ENCODE measurements at regions not wholly inside any gene's neighbourhood (a gene's known extent, or its start where the extent isn't known, plus 50 kb on each side); places are given as distances from the start of the nearest gene placed in this dataset.

GRCh38 chr2:5842326-5842725 is 150.1 kb downstream of the SOX11 start:
- DNase-seq (ENCODE audit: low spot score), result no peak

- no peak for DNase-seq (ENCODE audit: low spot score)
These were observed 153.7 kb downstream of the SOX11 start for GRCh38 chr2:5845798-5846330.

- no peak for DNase-seq (ENCODE audit: low spot score)
These were observed 154.7 kb downstream of the SOX11 start for GRCh38 chr2:5846881-5847280.

- no peak for DNase-seq (ENCODE audit: low spot score)
These were observed 157.4 kb downstream of the SOX11 start for GRCh38 chr2:5849562-5849961.

- no peak for DNase-seq (ENCODE audit: low spot score)
These were observed 159.2 kb downstream of the SOX11 start for GRCh38 chr2:5851410-5851809.

- DNase-seq (ENCODE audit: low spot score), result no peak
These were observed 162.6 kb downstream of the SOX11 start for GRCh38 chr2:5854797-5855196.

- no peak for DNase-seq (ENCODE audit: low spot score)
These were observed 174.9 kb downstream of the SOX11 start for GRCh38 chr2:5867056-5867455.

- no peak for DNase-seq (ENCODE audit: low spot score)
These were observed 176.7 kb downstream of the SOX11 start for GRCh38 chr2:5868931-5869330.

GRCh38 chr2:5869936-5870335 is 177.8 kb downstream of the SOX11 start:
- DNase-seq (ENCODE audit: low spot score), result no peak

- no peak for DNase-seq (ENCODE audit: low spot score)
These were observed 185.2 kb downstream of the SOX11 start for GRCh38 chr2:5877360-5877759.

GRCh38 chr2:5885451-5886173 is 193.4 kb downstream of the SOX11 start:
- DNase-seq (ENCODE audit: low spot score), result no peak

- no peak for DNase-seq (ENCODE audit: low spot score)
These were observed 194.3 kb downstream of the SOX11 start for GRCh38 chr2:5886462-5886861.

GRCh38 chr2:5888126-5888525 is 195.9 kb downstream of the SOX11 start:
- no peak for DNase-seq (ENCODE audit: low spot score)

GRCh38 chr2:5889519-5889918 is 197.3 kb downstream of the SOX11 start:
- no peak for DNase-seq (ENCODE audit: low spot score)

GRCh38 chr2:5894355-5894754 is 202.2 kb downstream of the SOX11 start:
- DNase-seq (ENCODE audit: low spot score), result no peak

GRCh38 chr2:5895284-5895683 is 203.1 kb downstream of the SOX11 start:
- DNase-seq (ENCODE audit: low spot score), result no peak

GRCh38 chr2:5897249-5897648 is 205.1 kb downstream of the SOX11 start:
- DNase-seq (ENCODE audit: low spot score), result no peak

GRCh38 chr2:5898667-5899066 is 206.5 kb downstream of the SOX11 start:
- DNase-seq (ENCODE audit: low spot score), result no peak

- no peak for DNase-seq (ENCODE audit: low spot score)
These were observed 213.5 kb downstream of the SOX11 start for GRCh38 chr2:5905661-5906060.

- no peak for DNase-seq (ENCODE audit: low spot score)
These were observed 215.9 kb downstream of the SOX11 start for GRCh38 chr2:5908071-5908470.

GRCh38 chr2:5911718-5912117 is 219.5 kb downstream of the SOX11 start:
- DNase-seq (ENCODE audit: low spot score), result no peak

- no peak for DNase-seq (ENCODE audit: low spot score)
These were observed 221.7 kb downstream of the SOX11 start for GRCh38 chr2:5913711-5914395.

- no peak for DNase-seq (ENCODE audit: low spot score)
These were observed 222.8 kb downstream of the SOX11 start for GRCh38 chr2:5914811-5915611.
